Caco-2 (cell line): ENCODE measurements at regions not wholly inside any gene's neighbourhood (a gene's known extent, or its start where the extent isn't known, plus 50 kb on each side); places are given as distances from the start of the nearest gene placed in this dataset.

ENCODE experiments used
- BruUV-seq: library from RNA; stranded (reverse); fragments of 400-500 nt; replicated peaks from 2 replicates; lab custom pipeline; 2021; lab: Mats Ljungman, UMichigan
- CTCF ChIA-PET: fragments of 300-600 bp; sonication (Branson Sonifier 250); formaldehyde crosslinking; loops from one replicate; lab custom pipeline; 2022; ENCODE audit warnings: antibody characterized with exemption; lab: Charles Lee
- POLR2A ChIA-PET: fragments of 300-600 bp; sonication (Branson Sonifier 250); formaldehyde crosslinking; loops from one replicate; lab custom pipeline; 2022; ENCODE audit warnings: antibody characterized with exemption; lab: Charles Lee
- DNase-seq, 2 experiments: peaks; one replicate each; pipeline versions ENCODE4 v3.0.0 to v3.0.0-alpha.2; 2020 to 2022
- H3K27me3 ChIP-seq: replicated peaks from 2 replicates; pipeline ENCODE4 v1.6.0; 2011; ENCODE audit warnings: low read length; ENCODE audit not compliant: control insufficient read depth, insufficient read depth
- H3K36me3 ChIP-seq: 2 replicates; pipeline ENCODE4 v1.5.1; 2011; ENCODE audit warnings: low read length; ENCODE audit not compliant: control insufficient read depth, insufficient read depth
- H3K4me1 ChIP-seq: fragments of 250-450 bp; sonication (Bioruptor Pico); 2 replicates; pipeline ENCODE4 v1.5.1; 2020; ENCODE audit warnings: mild to moderate bottlenecking
- H3K4me3 ChIP-seq: 2 replicates; pipeline ENCODE4 v1.5.1; 2011; ENCODE audit warnings: low read depth, mild to moderate bottlenecking, control low read depth, low read length
- H3K9me3 ChIP-seq: fragments of 250-450 bp; sonication (Bioruptor Pico); 2 replicates; pipeline ENCODE4 v1.5.1; 2020; ENCODE audit warnings: mild to moderate bottlenecking, moderate library complexity
- H3K27ac Mint-ChIP-seq: one replicate; pipeline ENCODE4 v1.8.0; 2022; ENCODE audit warnings: mixed read lengths; ENCODE audit not compliant: unreplicated experiment
- H3K27me3 Mint-ChIP-seq: one replicate; pipeline ENCODE4 v1.8.0; 2022; ENCODE audit warnings: mixed read lengths; ENCODE audit not compliant: insufficient read depth, unreplicated experiment
- H3K36me3 Mint-ChIP-seq: one replicate; pipeline ENCODE4 v1.8.0; 2022; ENCODE audit warnings: mild to moderate bottlenecking, mixed read lengths; ENCODE audit not compliant: insufficient read depth, unreplicated experiment
- H3K4me1 Mint-ChIP-seq: one replicate; pipeline ENCODE4 v1.8.0; 2022; ENCODE audit warnings: low read depth, mixed read lengths; ENCODE audit not compliant: unreplicated experiment
- H3K4me3 Mint-ChIP-seq: one replicate; pipeline ENCODE4 v1.8.0; 2022; ENCODE audit warnings: mild to moderate bottlenecking, moderate library complexity, mixed read lengths; ENCODE audit not compliant: unreplicated experiment
- H3K9me3 Mint-ChIP-seq: one replicate; pipeline ENCODE4 v1.8.0; 2022; ENCODE audit warnings: mixed read lengths; ENCODE audit not compliant: unreplicated experiment
- intact Hi-C: fragments of 100-400 bp; cut with micrococcal nuclease; formaldehyde crosslinking; loops from one replicate; pipeline ENCODE4 v1.10.0; 2022; ENCODE audit not compliant: unreplicated experiment
- TF ChIP-seq, protein P1 (sequence below), 2 experiments: fragments of 200-600 bp in 1 of 2; IDR thresholded peaks; 1 replicate in 1 of 2; 2 replicates in 1 of 2; pipeline versions ENCODE4 v1.5.1 to v1.8.0; 2011 to 2022; ENCODE audit warnings: antibody characterized with exemption in 1 of 2, control low read depth in 1 of 2, inconsistent platforms in 1 of 2, low read depth in 1 of 2, low read length in 1 of 2, mild to moderate bottlenecking in 1 of 2, moderate library complexity in 1 of 2; ENCODE audit not compliant: insufficient read depth in 1 of 2, severe bottlenecking in 1 of 2, unreplicated experiment in 1 of 2

GRCh38 chr16:66172463-66172862, 194.0 kb upstream of the CDH5 start:
- no peaks in the 10 kb centered on the region for H3K27me3 ChIP-seq
- H3K4me1 Mint-ChIP-seq: peaks cover under 1% of the 10 kb centered on the region
- ChIA-PET CTCF (no interaction called here), POLR2A (no interaction called here)
- H3K9me3 ChIP-seq: no peaks in the 10 kb centered on the region
- intact Hi-C loops: no loop called here
- DNase-seq: no peak
- H3K4me1 ChIP-seq: no peaks in the 10 kb centered on the region
- H3K27ac Mint-ChIP-seq: no peak overlapping the region
- no peaks in the 10 kb centered on the region for H3K27me3 Mint-ChIP-seq
- TF ChIP-seq, protein P1, sequence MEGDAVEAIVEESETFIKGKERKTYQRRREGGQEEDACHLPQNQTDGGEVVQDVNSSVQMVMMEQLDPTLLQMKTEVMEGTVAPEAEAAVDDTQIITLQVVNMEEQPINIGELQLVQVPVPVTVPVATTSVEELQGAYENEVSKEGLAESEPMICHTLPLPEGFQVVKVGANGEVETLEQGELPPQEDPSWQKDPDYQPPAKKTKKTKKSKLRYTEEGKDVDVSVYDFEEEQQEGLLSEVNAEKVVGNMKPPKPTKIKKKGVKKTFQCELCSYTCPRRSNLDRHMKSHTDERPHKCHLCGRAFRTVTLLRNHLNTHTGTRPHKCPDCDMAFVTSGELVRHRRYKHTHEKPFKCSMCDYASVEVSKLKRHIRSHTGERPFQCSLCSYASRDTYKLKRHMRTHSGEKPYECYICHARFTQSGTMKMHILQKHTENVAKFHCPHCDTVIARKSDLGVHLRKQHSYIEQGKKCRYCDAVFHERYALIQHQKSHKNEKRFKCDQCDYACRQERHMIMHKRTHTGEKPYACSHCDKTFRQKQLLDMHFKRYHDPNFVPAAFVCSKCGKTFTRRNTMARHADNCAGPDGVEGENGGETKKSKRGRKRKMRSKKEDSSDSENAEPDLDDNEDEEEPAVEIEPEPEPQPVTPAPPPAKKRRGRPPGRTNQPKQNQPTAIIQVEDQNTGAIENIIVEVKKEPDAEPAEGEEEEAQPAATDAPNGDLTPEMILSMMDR (IDR thresholded peaks at IDR 0.05; ENCODE audit: insufficient read depth in 1 of 2, low read depth in 1 of 2, low read length in 1 of 2, severe bottlenecking in 1 of 2, unreplicated experiment in 1 of 2): no peak
- no peaks in the 10 kb centered on the region for H3K36me3 Mint-ChIP-seq
- no peaks in the 10 kb centered on the region for H3K36me3 ChIP-seq
- H3K4me3 ChIP-seq: no peak overlapping the region
- BruUV-seq: no TSS peak
- no peak overlapping the region for H3K4me3 Mint-ChIP-seq
- H3K9me3 Mint-ChIP-seq: peaks cover 9% of the 10 kb centered on the region

DNA sequence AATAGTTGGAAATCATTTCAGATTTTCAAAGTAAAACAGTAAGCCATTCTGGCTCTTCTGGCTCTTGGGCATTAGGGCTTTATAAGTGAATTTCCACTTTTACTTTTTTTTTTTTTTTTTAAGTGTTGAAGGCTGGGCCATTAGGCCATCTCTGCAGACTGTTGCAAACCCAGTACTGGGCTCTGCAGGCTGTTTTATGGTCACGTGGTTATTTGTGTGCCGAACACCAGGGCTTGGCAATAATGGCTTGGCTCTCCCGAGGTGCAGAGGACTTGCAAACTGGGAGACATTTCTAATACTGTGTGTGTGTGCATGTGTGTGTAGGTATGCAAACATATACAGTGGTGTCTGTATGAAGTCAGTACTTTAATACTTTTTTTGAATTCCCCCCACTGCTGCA, 194.9 kb upstream of the CDH5 start:
- no peaks in the 10 kb centered on the region for H3K27me3 Mint-ChIP-seq
- POLR2A ChIA-PET: no interaction called here
- no TSS peak for BruUV-seq

GRCh38 chr16:66170989-66171388, 195.5 kb upstream of the CDH5 start:
- no TSS peak for BruUV-seq
- TF ChIP-seq, protein P1 (IDR thresholded peaks at IDR 0.05; ENCODE audit: insufficient read depth in 1 of 2, low read depth in 1 of 2, low read length in 1 of 2, severe bottlenecking in 1 of 2, unreplicated experiment in 1 of 2): no peak
- Mint-ChIP-seq H3K9me3 (peaks cover 9% of the 10 kb centered on the region), H3K27ac (no peak overlapping the region), H3K36me3 (no peaks in the 10 kb centered on the region), H3K4me1 (peaks cover 5% of the 10 kb centered on the region), H3K27me3 (no peaks in the 10 kb centered on the region), H3K4me3 (no peak overlapping the region)
- intact Hi-C loops: no loop called here
- H3K27me3 ChIP-seq: no peaks in the 10 kb centered on the region
- no peaks in the 10 kb centered on the region for H3K36me3 ChIP-seq
- ChIA-PET CTCF (no interaction called here), POLR2A (no interaction called here)
- DNase-seq: no peak
- peaks cover 7% of the 10 kb centered on the region; the same call in 1 of the 2 replicates for H3K4me1 ChIP-seq
- no peaks in the 10 kb centered on the region for H3K9me3 ChIP-seq
- no peak overlapping the region for H3K4me3 ChIP-seq

More for the DNA sequence above, 194.9 kb upstream of the CDH5 start:
- Mint-ChIP-seq H3K4me1 (peaks cover 5% of the 10 kb centered on the region), H3K36me3 (no peaks in the 10 kb centered on the region), H3K9me3 (peaks cover 9% of the 10 kb centered on the region), H3K4me3 (no peak overlapping the region), H3K27ac (no peak overlapping the region)
- peaks cover 2% of the 10 kb centered on the region; the same call in 1 of the 2 replicates for H3K4me1 ChIP-seq
- no peak for DNase-seq
- no peaks in the 10 kb centered on the region for H3K36me3 ChIP-seq
- H3K4me3 ChIP-seq: no peak overlapping the region
- no peaks in the 10 kb centered on the region for H3K27me3 ChIP-seq
- CTCF ChIA-PET: no interaction called here
- no peaks in the 10 kb centered on the region for H3K9me3 ChIP-seq
- intact Hi-C loops: no loop called here
- TF ChIP-seq, protein P1 (IDR thresholded peaks at IDR 0.05; ENCODE audit: insufficient read depth in 1 of 2, low read depth in 1 of 2, low read length in 1 of 2, severe bottlenecking in 1 of 2, unreplicated experiment in 1 of 2): no peak
